Prostate gland (tissue), 2 donors: ENCODE measurements at regions not wholly inside any gene's neighbourhood (a gene's known extent, or its start where the extent isn't known, plus 50 kb on each side); places are given as distances from the start of the nearest gene placed in this dataset.
A peak's percentile ranks its signal among the peaks of the same experiment; 100 is the strongest.

ENCODE experiments used
- DNase-seq: peaks from one replicate; pipeline ENCODE4 v3.0.0-alpha.2; 2019; ENCODE audit warnings: low spot score
- H3K27ac ChIP-seq, 2 donors: fragments of 200-600 bp; sonication (generic); 2 replicates each; pipeline ENCODE4 v1.5.1; 2017 to 2019
- H3K27me3 ChIP-seq: fragments of 200-600 bp; sonication (generic); replicated peaks from 2 replicates; pipeline ENCODE4 v1.5.1; 2019; ENCODE audit not compliant: insufficient read depth
- H3K36me3 ChIP-seq, 2 donors: fragments of 200-600 bp; sonication (generic); 1 replicate in 1 of 2; 2 replicates in 1 of 2; pipeline versions ENCODE4 v1.5.1 to v1.8.1; 2017 to 2019
- H3K4me1 ChIP-seq: fragments of 200-600 bp; sonication (generic); replicated peaks from 2 replicates; pipeline ENCODE4 v1.5.1; 2019
- H3K4me3 ChIP-seq, 2 donors: fragments of 200-600 bp; sonication (generic); 2 replicates each; pipeline ENCODE4 v1.5.1; 2017 to 2019
- H3K9me3 ChIP-seq: fragments of 200-600 bp; sonication (generic); 2 replicates; pipeline ENCODE4 v1.5.1; 2017
- POLR2A ChIP-seq: fragments of 450-650 bp; IDR thresholded peaks from one replicate; pipeline ENCODE4 v1.6.1; 2016; ENCODE audit warnings: antibody characterized with exemption, mild to moderate bottlenecking
- POLR2AphosphoS5 ChIP-seq: sonication (generic); formaldehyde crosslinking; IDR thresholded peaks from one replicate; pipeline ENCODE4 v1.6.1; 2017; ENCODE audit warnings: antibody characterized with exemption
- WGBS: methylation state at CpG from one replicate; pipeline ENCODE4 v1.1.5; 2018; 5-methylcytosine and 5-hydroxymethylcytosine counted together
- intact Hi-C: fragments of 100-400 bp; cut with DNase I; formaldehyde crosslinking; loops from one replicate; pipeline ENCODE4 v1.14.2; 2022
- TF ChIP-seq, protein P1 (sequence below), 4 experiments: fragments of 200-600 bp in 2 of 4; fragments of 450-650 bp in 2 of 4; sonication (generic) in 2 of 4; IDR thresholded peaks; 1 replicate in 3 of 4; 2 replicates in 1 of 4; pipeline ENCODE4 v1.5.1; 2016 to 2019; ENCODE audit warnings: antibody characterized with exemption in 4 of 4, mild to moderate bottlenecking in 2 of 4, moderate library complexity in 2 of 4

GRCh38 chr15:45884289-45884688 is 249.5 kb downstream of the SQOR start:
- intact Hi-C loops: loop anchor here (10.0 kb wide), 1 partner anchor 89 kb away; no protein-coding TSS in a partner anchor
- no peak overlapping the region for H3K27ac ChIP-seq
- no peak for TF ChIP-seq POLR2A
- TF ChIP-seq POLR2AphosphoS5: no peak
- TF ChIP-seq, protein P1, sequence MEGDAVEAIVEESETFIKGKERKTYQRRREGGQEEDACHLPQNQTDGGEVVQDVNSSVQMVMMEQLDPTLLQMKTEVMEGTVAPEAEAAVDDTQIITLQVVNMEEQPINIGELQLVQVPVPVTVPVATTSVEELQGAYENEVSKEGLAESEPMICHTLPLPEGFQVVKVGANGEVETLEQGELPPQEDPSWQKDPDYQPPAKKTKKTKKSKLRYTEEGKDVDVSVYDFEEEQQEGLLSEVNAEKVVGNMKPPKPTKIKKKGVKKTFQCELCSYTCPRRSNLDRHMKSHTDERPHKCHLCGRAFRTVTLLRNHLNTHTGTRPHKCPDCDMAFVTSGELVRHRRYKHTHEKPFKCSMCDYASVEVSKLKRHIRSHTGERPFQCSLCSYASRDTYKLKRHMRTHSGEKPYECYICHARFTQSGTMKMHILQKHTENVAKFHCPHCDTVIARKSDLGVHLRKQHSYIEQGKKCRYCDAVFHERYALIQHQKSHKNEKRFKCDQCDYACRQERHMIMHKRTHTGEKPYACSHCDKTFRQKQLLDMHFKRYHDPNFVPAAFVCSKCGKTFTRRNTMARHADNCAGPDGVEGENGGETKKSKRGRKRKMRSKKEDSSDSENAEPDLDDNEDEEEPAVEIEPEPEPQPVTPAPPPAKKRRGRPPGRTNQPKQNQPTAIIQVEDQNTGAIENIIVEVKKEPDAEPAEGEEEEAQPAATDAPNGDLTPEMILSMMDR (IDR thresholded peaks at IDR 0.05): no peak
- 85% methylated on average over 2 of the region's 2 CpGs for WGBS
- no peaks in the 10 kb centered on the region for H3K9me3 ChIP-seq
- no peak overlapping the region for H3K4me3 ChIP-seq
- no peaks in the 10 kb centered on the region for H3K36me3 ChIP-seq
- no peaks in the 10 kb centered on the region for H3K27me3 ChIP-seq
- H3K4me1 ChIP-seq: no peaks in the 10 kb centered on the region
- no peak for DNase-seq

GRCh38 chr15:45884755-45885445 is 250.1 kb downstream of the SQOR start:
- intact Hi-C loops: loop anchor here (10.0 kb wide), 1 partner anchor 90 kb away; no protein-coding TSS in a partner anchor
- TF ChIP-seq POLR2A (no peak), POLR2AphosphoS5 (no peak)
- TF ChIP-seq, protein P1 (IDR thresholded peaks at IDR 0.05): no peak
- Histone ChIP-seq H3K36me3 (no peaks in the 10 kb centered on the region), H3K27ac (no peak overlapping the region), H3K27me3 (no peaks in the 10 kb centered on the region), H3K4me3 (no peak overlapping the region), H3K9me3 (no peaks in the 10 kb centered on the region), H3K4me1 (no peaks in the 10 kb centered on the region)
- DNase-seq: no peak
- WGBS: 52% methylated on average over 6 of the region's 6 CpGs

DNA sequence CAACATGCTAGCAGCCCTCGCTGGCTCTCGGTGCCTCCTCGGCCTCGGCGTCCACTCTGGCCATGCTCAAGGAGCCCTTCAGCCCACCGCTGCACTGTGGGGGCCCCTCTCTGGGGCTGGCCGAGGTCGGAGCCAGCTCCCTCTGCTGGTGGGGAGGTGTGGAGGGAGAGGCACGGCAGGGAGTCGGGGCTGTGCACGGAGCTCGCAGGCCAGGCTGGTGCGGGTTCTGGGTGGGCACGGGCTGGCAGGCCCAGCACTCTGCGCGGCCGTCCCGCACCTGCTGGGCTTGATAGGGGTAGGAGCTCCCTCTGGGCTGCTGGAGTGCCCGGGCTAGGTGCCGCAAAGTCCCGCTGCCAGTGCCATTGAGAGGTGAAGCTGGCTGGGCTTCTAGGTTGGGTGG is 251.0 kb downstream of the SQOR start:
- no peak for DNase-seq

GRCh38 chr15:45891766-45892165 is 256.9 kb downstream of the SQOR start:
- WGBS: 7% methylated on average over 2 of the region's 2 CpGs
- peak overlapping the region in 1 of 2 donors; percentile 22 for H3K27ac ChIP-seq
- H3K4me3 ChIP-seq: no peak overlapping the region
- peak; percentile 77 for DNase-seq
- H3K9me3 ChIP-seq: no peaks in the 10 kb centered on the region
- intact Hi-C loops: loop anchor here (5.0 to 10.0 kb wide), 2 partner anchors 34 to 257 kb away; partner anchors contain the start of gene SQOR
- H3K27me3 ChIP-seq: no peaks in the 10 kb centered on the region
- TF ChIP-seq, protein P1 (IDR thresholded peaks at IDR 0.05): no peak
- TF ChIP-seq POLR2A (no peak), POLR2AphosphoS5 (peak; percentile 73)
- no peaks in the 10 kb centered on the region for H3K4me1 ChIP-seq
- no peaks in the 10 kb centered on the region for H3K36me3 ChIP-seq

More for the DNA sequence above, 251.0 kb downstream of the SQOR start:
- TF ChIP-seq POLR2AphosphoS5: no peak
- TF ChIP-seq, protein P1 (IDR thresholded peaks at IDR 0.05): no peak
- no peak for TF ChIP-seq POLR2A
- no peaks in the 10 kb centered on the region for H3K4me1 ChIP-seq
- no peak overlapping the region for H3K4me3 ChIP-seq
- no peaks in the 10 kb centered on the region for H3K27me3 ChIP-seq
- 97% methylated on average over 20 of the region's 21 CpGs for WGBS
- intact Hi-C loops: loop anchor here (10.0 kb wide), 1 partner anchor 91 kb away; no protein-coding TSS in a partner anchor
- H3K9me3 ChIP-seq: no peaks in the 10 kb centered on the region
- no peaks in the 10 kb centered on the region for H3K36me3 ChIP-seq
- H3K27ac ChIP-seq: no peak overlapping the region

DNA sequence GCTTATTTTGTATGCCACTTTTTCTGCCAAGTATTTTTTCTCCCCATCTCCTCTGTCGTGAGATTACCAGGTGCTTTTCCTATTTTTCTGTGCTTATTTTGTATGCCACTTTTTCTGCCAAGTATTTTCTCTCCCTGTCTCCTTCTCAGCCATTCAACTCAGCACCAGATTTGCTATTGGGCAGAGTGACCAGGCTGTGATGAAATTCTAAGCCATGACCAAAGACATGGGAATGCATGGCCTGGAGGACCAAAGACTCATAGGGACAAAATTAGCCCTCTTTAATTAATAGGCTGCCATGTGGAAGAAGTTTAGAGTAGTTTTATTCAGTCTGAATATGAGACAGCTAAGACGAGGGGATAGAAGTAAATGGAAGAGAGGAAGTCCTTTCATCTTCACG is 257.4 kb downstream of the SQOR start:
- no peaks in the 10 kb centered on the region for H3K36me3 ChIP-seq
- no peaks in the 10 kb centered on the region for H3K4me1 ChIP-seq
- no peak overlapping the region for H3K4me3 ChIP-seq
- no peaks in the 10 kb centered on the region for H3K9me3 ChIP-seq
- DNase-seq: peak; percentile 15
- H3K27me3 ChIP-seq: no peaks in the 10 kb centered on the region
- peak overlapping the region in 1 of 2 donors; percentile 22 for H3K27ac ChIP-seq
- no peak for TF ChIP-seq POLR2AphosphoS5
- TF ChIP-seq POLR2A: no peak
- TF ChIP-seq, protein P1 (IDR thresholded peaks at IDR 0.05): no peak
- WGBS: 22% methylated on average over 3 of the region's 3 CpGs
- intact Hi-C loops: loop anchor here (5.0 to 10.0 kb wide), 2 partner anchors 35 to 257 kb away; partner anchors contain the start of gene SQOR
